Activated CD8-positive, alpha-beta memory T cell treated with anti-CD3 and anti-CD28 coated beads, Interleukin-2, amount 50 U/mL, for 48 hours (primary cell): ENCODE measurements at regions not wholly inside any gene's neighbourhood (a gene's known extent, or its start where the extent isn't known, plus 50 kb on each side); places are given as distances from the start of the nearest gene placed in this dataset.

Experiments used
- DNase-seq: peaks from one replicate; pipeline ENCODE4 v3.0.0-alpha.2; 2020

DNA sequence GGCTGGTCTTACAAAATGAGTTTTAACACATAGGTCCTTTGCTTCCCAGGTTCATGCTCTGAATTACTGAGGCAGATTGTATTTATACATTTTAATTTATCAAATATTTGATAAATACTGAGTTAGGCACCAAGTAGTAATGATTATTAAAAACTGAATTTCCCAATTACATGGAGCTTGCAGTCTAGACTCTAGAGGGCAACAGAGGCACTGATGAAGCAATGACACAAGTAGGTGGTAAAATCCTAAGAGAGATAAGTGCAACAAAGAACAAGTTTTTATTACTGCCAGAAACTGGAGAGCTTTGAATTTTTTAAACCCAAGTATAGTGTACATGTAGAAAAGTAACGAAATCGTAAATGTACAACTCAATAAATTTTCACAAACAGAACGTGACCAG lies 406.2 kb upstream of the RARB start:
- DNase-seq: no peak

DNA sequence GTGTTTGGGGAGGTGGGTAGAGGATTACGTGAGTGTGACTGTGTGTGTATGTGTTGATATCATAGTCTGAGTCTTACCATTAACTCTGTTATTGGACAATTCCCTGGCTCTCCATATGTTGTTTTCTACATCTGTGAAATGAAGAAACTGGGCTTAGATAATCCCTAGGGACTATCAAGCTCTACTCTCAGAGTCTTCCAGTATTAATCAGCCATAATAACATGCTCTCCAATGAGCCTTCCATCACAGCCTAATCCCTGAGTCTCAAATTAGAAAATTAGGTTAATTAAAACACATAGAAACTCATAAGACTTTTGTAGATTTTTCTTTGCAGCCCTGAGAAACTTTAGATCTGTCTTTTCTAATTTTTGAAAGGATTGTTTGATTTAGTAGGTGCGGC lies 404.2 kb upstream of the RARB start:
- no peak for DNase-seq

DNA sequence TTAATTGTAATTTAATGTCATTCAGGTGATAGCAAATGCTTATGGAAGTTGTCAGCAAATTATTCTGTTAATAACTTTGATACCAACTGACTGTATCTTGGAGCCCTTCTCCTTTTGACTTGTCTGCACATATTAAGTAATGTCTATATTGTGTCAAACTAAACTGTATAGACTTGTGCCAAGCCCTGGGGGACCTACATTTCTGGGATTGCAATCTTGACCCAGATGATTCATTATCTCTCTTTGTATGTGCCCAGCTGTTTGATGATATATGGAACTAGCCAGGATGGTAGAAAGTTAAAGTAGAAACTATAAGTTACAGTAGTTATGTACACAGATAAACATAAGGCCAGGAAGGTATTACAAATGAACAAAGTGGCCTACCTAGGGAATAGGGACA lies 402.8 kb upstream of the RARB start:
- no peak for DNase-seq

DNA sequence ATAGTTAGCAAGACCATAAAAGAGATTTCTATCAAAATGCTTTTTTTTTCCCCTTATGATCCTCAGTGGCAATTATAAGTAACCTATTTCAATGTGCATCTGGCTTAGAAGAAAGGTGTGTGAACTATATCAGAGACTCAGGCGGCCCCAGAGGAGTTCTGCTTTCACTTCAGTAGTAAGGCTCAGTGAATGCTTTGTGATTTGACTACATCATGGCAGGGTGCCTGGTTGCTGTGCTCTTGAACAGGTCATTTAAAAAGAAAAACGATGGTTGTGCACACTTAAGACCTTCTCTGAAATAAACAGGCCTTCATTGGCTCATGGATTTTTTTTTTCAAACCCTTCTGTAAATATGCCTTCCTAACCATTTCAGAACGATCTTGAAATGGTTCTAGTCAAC lies 400.4 kb upstream of the RARB start:
- no peak for DNase-seq

DNA sequence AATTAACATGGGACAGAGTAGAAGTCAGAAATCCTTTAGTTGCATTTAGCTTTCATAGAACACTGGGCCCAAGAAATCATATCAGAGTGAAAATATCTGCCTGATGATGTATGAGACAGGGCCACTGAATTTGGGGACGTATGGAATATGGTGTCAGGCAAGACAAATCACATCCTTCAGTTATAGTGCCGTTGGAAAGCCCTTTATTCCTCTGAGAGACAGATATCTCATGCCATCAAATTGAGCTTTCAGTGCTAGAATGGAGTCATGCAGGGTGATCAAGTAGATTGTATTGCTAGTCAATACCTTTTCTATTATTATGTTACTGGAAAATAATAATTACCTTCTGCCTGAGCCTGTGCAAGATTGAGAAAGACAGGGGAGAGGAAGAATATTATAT lies 398.2 kb upstream of the RARB start:
- no peak for DNase-seq

DNA sequence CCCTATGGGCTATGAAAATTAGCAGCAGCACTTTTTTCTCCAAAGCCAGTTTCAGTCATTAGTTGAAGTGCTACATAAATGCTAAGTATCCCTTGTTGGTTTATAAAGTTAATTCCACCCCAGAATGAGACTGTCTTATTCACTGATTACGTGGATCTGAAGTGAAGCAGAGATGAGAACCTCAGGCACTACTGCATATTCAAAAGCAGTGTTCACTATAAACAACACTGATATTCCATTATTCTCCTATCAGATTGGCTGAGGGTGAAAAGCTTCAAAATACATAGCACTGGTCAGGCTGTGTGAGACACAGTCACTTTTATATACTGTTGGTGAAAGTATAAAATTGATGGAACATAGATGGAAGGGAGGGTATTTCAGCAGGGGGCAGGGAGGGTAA lies 395.7 kb upstream of the RARB start:
- DNase-seq: no peak

DNA sequence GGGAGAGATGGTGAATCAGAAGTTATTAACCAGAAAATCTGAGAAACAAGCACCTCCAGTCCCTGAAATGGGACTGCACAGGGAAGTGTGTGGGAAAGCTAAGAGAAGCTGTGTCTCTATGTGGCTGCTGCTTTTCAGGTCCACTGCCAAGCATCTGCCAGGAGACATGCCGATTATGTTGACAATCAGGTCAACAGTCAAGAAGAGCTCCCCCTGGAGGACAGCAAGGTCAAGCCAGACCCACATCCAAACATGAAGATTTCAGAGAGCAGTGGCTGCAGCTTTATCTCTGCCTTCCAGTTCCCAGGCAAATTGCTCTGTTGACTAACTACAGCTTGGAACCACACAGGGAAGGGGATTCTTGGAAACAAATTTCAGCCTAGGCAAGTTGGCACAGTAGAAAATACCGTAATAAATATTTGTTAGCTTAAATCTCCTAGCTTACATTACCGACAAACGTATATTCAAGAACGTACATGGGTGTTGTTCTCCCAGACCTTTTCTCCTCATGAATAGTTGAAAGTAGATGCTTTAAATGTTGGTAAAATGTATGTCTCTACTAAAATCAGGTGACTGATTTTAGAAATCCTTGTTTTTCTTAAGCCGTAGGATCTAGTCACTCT lies 394.5 kb upstream of the RARB start:
- DNase-seq: no peak

DNA sequence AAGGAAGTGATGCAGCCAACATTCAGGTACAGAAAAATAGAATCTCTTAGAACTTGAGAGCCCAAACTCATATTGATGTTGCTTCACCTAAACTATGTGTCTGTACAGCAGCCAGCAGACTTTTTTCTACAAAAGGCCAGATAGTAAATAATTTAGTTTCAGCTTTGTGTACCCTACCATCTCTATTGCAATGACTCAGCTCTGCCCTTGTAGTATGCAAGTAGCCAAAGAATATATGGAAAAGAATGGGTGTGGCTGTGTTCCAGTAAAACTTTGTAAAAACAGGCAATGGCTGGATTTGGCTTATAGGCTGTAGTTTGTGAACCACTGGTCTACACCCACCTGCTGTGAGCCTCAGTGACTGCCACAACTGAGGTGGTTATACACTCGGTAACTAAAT lies 392.5 kb upstream of the RARB start:
- no peak for DNase-seq

DNA sequence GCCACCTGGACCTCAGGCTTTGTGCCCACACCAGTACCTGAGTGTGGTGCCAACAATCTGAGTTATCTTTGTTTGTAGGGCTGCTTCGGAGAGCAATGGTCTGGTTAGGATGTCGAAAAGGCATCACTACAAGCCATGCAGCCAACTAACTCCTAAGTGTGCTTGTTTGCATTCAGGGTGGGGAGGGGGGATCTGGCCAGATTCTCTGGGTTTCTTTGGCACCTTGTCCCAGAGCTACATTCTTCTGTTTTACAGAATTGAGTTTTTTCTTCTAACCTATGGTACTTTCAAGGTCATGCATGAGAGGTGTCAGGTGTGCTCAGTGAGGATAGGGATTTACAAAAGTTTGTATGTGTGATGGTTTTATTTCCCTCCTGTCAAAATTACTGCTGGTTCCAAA lies 391.4 kb upstream of the RARB start:
- no peak for DNase-seq

DNA sequence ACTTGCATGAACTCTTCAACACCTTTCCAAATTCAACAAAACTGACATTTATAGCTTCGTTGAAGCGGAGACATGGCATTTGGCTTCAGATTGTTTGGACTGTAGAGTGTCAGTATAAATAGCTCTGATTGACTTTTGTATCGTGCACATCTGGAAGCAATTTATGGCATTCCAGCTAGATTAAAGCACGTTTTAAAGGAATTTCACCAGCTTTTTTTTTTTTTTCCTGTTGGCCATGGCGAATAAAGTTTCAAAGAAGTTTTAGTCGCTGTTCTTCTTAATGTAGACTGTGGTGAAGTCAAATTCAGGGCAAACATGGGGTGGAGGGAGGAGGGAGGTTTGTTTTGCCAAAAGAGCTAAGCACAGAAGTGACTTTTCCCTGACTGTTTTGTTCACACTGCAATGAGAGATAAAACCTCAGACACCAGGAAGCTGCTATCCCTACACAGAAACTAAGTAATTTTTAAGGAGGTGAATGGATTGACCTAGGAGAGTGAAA lies 391.0 kb upstream of the RARB start:
- no peak for DNase-seq

DNA sequence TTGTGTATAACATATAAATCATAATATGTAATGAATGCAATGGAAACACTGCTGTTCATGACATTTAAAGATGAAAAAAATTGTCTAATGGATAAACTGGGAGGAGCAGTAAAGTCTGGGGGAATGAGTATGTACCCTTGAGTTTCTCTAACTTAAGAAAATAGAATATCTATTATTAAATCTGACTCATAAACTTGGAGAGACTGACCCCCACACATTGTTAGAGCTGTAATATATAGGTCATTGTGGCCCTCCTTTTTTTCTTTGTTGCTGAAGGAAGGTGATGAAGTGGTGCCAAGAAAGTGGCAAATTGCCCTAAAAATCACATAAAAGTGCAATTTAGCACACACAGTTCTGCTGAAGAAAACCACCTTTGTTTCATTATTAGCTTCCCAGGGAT lies 389.8 kb upstream of the RARB start:
- DNase-seq: no peak

DNA sequence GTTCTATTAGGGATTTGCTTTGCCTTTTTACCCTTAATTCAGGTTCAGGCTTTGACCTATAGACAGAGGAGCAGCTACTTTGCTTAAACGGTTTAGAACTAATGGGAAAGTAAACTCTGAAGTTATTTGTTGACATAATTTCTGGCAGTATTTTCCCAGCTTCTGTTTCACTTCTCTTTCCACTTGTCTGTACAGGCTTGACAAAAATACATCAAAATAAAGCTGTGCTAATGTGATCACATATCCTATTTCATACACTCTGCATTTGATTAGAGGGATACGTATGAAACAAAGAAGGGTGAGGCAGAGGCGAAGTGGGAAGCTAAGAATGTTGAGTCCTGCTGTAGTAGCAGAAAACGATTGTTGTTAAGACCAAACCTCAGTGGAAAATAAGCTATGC lies 389.1 kb upstream of the RARB start:
- no peak for DNase-seq

DNA sequence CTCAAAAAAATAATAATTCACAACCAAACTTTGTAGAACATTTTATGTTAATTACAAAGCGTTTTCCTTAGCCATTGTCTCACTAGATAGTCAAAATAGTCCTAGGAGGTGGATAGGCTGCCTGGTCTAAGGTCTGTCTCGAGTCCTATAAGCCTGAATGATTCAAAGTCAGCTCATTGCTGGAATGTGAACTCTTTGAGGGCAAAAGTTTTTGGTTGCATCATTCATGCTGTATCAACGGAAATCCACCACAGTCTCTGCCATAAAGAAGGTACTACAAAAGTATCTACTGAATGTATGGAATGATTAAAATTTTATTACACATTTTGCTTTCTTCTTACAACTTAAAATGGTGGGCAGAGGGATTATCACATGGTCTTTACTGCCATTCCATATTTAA lies 387.3 kb upstream of the RARB start:
- DNase-seq: no peak

DNA sequence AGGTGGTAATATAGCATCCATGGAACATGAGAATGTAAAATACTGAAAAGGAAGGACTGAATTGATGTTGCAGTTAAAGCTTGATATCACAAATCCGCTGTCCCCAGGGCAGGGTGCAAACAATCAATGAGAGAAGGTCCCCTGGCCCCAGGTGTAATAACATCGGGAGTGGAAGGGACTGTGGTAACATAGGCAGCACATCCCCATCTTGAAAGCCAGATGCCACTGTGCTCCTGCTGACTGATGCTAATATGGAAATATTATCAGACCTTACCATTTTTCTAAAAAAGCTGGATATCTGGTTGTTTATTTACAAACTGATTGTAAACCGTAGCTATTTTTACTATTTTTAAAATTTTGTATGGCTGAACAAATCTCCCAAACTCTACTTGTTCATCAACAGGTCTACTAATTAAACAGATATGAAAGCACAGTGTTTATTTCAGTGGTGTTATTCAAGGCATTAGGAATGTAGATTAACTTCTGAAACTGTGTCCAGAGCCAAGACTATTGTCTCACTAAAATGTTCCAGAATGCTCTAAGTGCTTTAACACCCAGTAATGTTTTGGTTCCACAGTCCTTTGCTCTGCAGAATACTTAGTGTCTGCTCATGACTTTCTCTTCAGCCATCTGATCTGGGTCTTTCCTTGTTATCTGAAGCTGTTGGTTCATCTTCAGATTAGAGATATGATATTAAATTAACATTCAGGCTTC lies 386.0 kb upstream of the RARB start:
- DNase-seq: no peak

DNA sequence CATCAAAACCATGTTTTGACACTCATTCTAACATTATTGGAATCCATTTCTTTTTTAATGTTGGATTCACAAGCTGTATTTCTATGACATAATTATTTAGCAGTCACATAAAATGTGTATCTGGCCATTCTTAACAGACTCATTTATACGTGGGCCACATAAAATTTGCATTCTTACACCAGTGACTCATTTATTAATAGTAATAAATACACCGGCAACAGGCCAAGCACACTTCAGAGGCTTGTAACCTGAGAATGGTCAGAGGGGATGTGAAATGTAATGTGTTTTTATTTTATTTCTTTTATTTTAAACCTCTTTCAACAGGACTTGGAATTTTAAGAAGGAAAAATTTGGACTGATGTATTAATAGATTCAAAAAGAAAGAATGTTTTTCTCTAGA lies 384.9 kb upstream of the RARB start:
- DNase-seq: no peak

DNA sequence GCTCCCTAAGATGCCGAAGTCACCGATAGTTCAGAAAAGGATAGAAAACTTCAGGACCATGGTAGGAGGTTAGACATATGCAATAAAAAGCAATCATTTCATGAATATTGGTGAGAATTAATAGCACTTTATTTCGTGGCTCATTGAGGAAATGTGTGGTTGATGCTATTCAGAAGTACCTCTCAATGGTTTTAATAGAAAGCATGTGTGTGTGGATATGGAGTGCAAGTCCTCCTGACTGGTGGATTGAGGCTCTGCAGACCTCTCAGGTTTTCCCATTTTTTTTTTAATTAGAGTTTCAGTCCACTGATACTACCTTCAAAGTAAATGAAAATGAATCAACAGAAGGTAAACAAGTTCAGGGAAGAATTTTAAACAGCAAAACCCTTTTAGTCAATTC lies 384.3 kb upstream of the RARB start:
- DNase-seq: no peak

DNA sequence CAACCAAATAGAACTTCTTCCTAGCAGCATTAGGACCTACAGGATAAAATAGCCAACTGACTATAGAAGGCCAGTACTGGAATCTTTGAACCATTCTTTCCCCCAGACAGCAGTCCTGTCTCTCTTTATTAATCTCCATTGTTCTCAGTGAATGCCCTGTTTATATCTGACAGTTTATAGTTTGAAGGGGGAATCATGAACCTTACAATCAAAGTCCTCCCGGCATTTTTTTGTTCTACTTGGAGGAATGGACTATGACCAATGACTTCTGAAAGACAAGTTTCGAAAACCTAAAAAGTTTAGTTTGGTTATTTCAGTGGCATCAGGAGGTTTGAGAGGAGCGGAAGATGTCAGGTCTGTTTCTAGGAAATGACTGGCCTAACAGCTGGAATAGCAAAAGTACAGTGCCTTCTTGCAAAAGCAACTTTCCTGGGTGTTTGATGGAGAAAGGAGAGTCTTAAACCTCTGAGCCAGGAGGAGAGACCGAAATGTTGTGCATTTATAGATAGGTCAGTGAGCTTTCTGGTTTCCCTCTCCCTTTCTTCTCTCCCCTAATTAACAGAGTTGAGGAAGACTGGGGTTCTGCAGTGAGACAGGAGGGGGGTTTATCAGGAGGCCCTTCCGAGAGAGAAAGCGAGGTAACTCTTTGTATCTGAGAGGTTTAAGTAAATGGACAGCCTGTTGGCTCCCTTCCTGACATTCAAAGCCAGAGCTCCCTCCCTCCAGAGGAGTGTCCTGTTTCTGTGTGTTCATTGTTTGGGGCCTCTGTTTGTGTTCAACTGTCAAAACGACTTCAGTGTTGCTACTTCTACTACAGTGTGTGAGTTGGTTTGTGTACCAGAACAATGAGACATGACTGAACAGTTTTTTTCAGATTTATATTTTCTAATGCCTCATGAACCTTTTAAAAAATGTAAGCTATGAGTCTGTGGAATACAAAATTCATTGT lies 383.0 kb upstream of the RARB start:
- no peak for DNase-seq

DNA sequence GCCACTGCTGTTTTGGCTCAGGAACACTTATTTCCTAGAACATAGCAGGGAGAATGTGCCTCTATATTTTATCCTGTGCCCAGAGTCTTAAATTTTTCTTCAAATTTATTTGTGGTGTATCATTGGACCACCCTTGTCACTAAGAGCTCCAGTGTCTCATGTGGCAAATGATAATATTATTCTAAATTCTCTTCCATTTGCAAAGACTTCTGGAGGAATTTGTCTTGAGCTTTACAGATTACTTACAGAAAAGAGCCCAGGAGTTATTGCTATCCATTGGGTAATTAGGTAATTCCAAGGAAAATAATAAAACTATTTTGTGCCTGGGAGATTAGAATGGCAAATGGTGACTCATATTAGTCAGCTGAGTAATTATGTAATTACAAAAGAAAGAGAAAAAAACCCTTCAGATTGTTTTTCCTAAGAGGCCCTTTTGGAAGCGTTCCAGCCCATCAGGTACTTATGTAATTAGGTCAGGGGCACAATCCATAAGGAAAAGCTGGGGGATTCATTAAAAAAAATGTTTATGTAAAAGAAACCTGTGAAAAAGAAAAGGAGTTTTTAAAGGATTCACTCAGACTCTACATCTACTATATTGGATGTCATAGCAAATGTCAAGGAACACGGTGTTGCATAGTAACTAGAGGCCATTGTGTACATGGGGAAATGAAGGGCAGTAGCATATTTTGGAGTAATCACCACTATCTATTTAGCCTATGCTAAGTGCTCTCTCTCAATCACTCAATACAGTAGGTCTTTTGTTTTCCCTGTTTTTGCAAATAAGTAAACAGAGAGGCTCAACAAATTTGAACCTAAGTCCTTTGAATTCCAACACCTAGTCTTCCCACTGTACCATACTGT lies 380.9 kb upstream of the RARB start:
- no peak for DNase-seq

DNA sequence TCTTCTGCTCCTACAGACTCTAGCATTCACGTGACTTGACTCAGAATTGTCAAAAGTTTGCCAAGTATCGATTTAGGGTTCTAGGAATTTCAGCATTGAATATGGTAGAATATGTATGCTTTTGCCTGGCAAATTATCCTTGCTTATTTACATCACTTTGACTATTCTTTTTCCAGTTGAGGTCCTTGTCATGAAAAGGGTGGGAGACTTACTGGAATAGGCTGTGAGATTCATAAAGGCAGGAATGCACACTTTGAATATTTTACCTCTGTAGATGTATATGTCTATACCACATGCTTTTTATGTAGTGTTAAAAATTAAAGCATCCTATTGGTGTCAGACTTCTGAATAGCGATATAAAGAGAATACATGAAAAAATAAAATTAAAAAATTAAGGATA lies 378.8 kb upstream of the RARB start:
- no peak for DNase-seq

DNA sequence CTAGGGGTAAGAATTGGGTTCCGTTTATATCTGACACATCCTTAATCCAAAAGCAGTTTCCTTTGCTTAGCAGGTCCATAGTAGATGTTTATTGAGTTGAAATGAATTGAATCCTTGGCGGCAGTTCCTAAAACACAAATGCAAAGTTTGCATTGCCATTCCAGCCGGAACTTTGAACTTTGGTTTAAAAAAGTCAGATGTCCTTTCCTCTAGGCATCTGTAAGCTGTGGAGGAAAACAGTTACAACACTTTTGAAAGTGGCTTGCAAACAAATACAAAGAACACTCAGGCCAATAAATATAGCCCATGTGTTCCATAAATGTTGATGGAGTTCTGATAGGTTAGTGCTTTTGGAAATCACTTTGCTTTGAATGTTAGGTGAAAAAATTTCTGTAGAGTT lies 374.7 kb upstream of the RARB start:
- no peak for DNase-seq

DNA sequence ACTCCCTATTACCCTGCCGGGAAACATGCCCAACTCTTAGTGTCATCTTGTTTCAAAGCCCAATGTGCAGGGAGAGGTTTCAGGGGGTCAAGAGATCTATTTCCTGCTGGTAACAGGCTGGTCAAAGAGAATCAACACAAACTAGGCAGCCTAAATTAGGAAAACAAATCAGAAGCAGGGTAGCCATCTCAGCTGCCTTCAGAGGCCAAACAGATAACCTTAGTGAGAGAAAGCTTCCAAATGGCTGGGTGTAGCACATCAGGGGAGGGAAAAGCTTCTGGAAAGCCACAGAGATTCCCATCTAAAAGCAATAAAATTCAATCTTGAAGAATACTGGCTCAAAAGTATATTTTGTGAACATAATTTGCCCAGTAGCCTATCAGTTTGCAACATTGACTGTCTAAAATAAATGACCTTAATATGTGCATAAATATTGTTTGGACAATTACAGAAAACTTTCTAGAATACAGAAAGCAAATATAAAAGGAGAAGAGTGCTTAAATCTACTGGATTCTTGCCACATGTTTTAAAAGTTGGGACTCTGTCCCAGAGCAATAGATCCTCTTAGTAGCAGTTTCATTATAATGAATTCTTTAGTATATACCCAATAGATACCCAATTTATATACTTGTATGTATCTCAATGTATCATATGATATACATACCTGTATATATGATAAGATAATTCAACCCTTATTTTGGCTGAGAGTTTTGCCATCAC lies 371.9 kb upstream of the RARB start:
- no peak for DNase-seq

DNA sequence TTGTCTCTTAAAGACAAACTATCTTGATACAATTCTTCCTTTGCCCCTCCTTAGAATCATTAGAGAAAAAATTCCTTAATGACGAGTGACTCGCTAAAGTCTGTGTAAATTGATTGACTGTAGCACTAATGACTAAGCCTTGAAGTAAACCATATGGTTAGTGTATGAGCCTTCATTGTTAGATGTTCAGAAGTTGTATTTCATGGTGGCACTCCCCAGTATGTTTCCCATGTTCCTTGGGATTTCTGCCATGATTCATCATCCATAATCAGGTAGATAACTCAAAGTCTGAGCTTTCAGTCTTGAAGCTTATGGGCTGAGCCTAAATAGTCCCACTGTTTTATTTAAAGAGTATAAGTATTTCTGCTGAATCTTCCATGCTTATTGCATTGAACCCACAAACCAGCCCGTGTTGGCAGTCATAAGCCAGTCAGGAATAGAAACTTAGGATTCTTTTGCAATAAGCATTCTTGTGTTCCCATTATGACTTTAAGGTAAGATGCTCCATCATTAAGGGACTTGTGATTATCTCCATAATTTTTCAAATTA lies 371.2 kb upstream of the RARB start:
- no peak for DNase-seq
